IMR-90 (cell line): ENCODE measurements at regions not wholly inside any gene's neighbourhood (a gene's known extent, or its start where the extent isn't known, plus 50 kb on each side); places are given as distances from the start of the nearest gene placed in this dataset.

Experiments used
- ATAC-seq: fragments of 200-7000 bp; cut with Tn5 transposase; 2 replicates; pipeline ENCODE4 v1.9.1; 2020; ENCODE audit warnings: low read depth, mild to moderate bottlenecking, moderate library complexity
- BruUV-seq: library from RNA; stranded (reverse); fragments of 400-500 nt; replicated peaks from 2 replicates; lab custom pipeline; 2021; lab: Mats Ljungman, UMichigan
- CTCF ChIA-PET: fragments of 300-600 bp; formaldehyde crosslinking; extraction: SDS; loops from one replicate; lab custom pipeline; 2021; ENCODE audit warnings: antibody characterized with exemption; lab: Yijun Ruan, JAX
- POLR2A ChIA-PET: fragments of 300-600 bp; sonication (Branson Sonifier 250); formaldehyde crosslinking; loops from one replicate; lab custom pipeline; 2022; ENCODE audit warnings: antibody characterized with exemption; ENCODE audit not compliant: unreplicated experiment; lab: Charles Lee
- DNase-seq: peaks from one replicate; pipeline ENCODE4 v3.0.0; 2013
- H2AFZ ChIP-seq: replicated peaks from 2 replicates; pipeline ENCODE3; 2013; ENCODE audit warnings: low read length, mild to moderate bottlenecking; ENCODE audit not compliant: poor library complexity
- H2AK5ac ChIP-seq: 2 replicates; pipeline ENCODE4 v1.6.1; 2013; ENCODE audit warnings: low read depth, low read length, inconsistent platforms
- H2AK9ac ChIP-seq: replicated peaks from 2 replicates; pipeline ENCODE3; 2013; ENCODE audit warnings: mild to moderate bottlenecking, low read depth, low read length, moderate library complexity; ENCODE audit not compliant: poor library complexity
- H2BK120ac ChIP-seq: 2 replicates; pipeline ENCODE4 v1.6.1; 2013; ENCODE audit warnings: low read depth, low read length, inconsistent platforms
- H2BK15ac ChIP-seq: 3 replicates; pipeline ENCODE4 v1.6.1; 2013; ENCODE audit warnings: low read depth, low read length, inconsistent platforms
- H2BK20ac ChIP-seq: 2 replicates; pipeline ENCODE4 v1.6.1; 2013; ENCODE audit warnings: low read depth, mild to moderate bottlenecking, inconsistent platforms, low read length, moderate library complexity
- H2BK5ac ChIP-seq: 2 replicates; pipeline ENCODE4 v1.6.1; 2013; ENCODE audit warnings: mild to moderate bottlenecking, low read depth, low read length, inconsistent platforms; ENCODE audit not compliant: poor library complexity, severe bottlenecking
- H3K14ac ChIP-seq: replicated peaks from 2 replicates; pipeline ENCODE4 v1.6.1; 2013; ENCODE audit warnings: low read depth, low read length, inconsistent platforms
- H3K18ac ChIP-seq: 2 replicates; pipeline ENCODE4 v1.6.1; 2013; ENCODE audit warnings: low read depth, low read length, control low read depth
- H3K23ac ChIP-seq: 2 replicates; pipeline ENCODE4 v1.6.1; 2013; ENCODE audit warnings: low read depth, low read length, inconsistent platforms
- H3K27ac ChIP-seq: 2 replicates; pipeline ENCODE4 v1.5.1; 2013; ENCODE audit warnings: mild to moderate bottlenecking, control low read depth, low read length; ENCODE audit not compliant: insufficient read depth
- H3K27me3 ChIP-seq: 2 replicates; pipeline ENCODE4 v1.6.1; 2013; ENCODE audit warnings: low read length; ENCODE audit not compliant: control insufficient read depth, insufficient read depth
- H3K36me3 ChIP-seq: 2 replicates; pipeline ENCODE4 v1.6.1; 2013; ENCODE audit warnings: low read length, mixed read lengths; ENCODE audit not compliant: control insufficient read depth, insufficient read depth
- H3K4ac ChIP-seq: 2 replicates; pipeline ENCODE4 v1.6.1; 2013; ENCODE audit warnings: low read depth, low read length, inconsistent platforms
- H3K4me1 ChIP-seq: 2 replicates; pipeline ENCODE4 v1.6.1; 2013; ENCODE audit warnings: low read length, mixed read lengths; ENCODE audit not compliant: control insufficient read depth, insufficient read depth
- H3K4me2 ChIP-seq: 2 replicates; pipeline ENCODE4 v1.6.1; 2013; ENCODE audit warnings: low read depth, mild to moderate bottlenecking, control low read depth, low read length, moderate library complexity
- H3K4me3 ChIP-seq: 2 replicates; pipeline ENCODE4 v1.5.1; 2013; ENCODE audit warnings: low read depth, mild to moderate bottlenecking, control low read depth, low read length, moderate library complexity; ENCODE audit not compliant: insufficient read depth
- H3K56ac ChIP-seq: 2 replicates; pipeline ENCODE4 v1.6.1; 2013; ENCODE audit warnings: low read length, inconsistent platforms; ENCODE audit not compliant: insufficient read depth; ENCODE audit errors: extremely low read depth
- H3K79me1 ChIP-seq, 2 experiments: 2 replicates each; pipeline ENCODE4 v1.6.1; 2013; ENCODE audit warnings: low read length in 2 of 2, inconsistent platforms in 1 of 2, low read depth in 1 of 2
- H3K9ac ChIP-seq: 2 replicates; pipeline ENCODE4 v1.6.1; 2013; ENCODE audit warnings: low read depth, low read length, control low read depth
- H3K9me1 ChIP-seq: 2 replicates; pipeline ENCODE4 v1.6.1; 2013; ENCODE audit warnings: low read length, inconsistent platforms; ENCODE audit not compliant: insufficient read depth
- H3K9me3 ChIP-seq: 2 replicates; pipeline ENCODE4 v1.6.1; 2013; ENCODE audit warnings: low read length; ENCODE audit not compliant: control insufficient read depth, insufficient read depth
- H4K20me1 ChIP-seq: 2 replicates; pipeline ENCODE4 v1.6.1; 2013; ENCODE audit warnings: low read length, inconsistent platforms; ENCODE audit not compliant: insufficient read depth
- H4K5ac ChIP-seq: 2 replicates; pipeline ENCODE4 v1.6.1; 2013; ENCODE audit warnings: mild to moderate bottlenecking, low read depth, low read length, control low read depth
- H4K8ac ChIP-seq, 2 experiments: 2 replicates each; pipeline ENCODE4 v1.6.1; 2013; ENCODE audit warnings: low read depth in 2 of 2, low read length in 2 of 2, control low read depth in 1 of 2, inconsistent platforms in 1 of 2
- H4K91ac ChIP-seq: 2 replicates; pipeline ENCODE4 v1.6.1; 2013; ENCODE audit warnings: low read depth, low read length, inconsistent platforms; ENCODE audit not compliant: insufficient read depth
- BHLHE40 ChIP-seq: fragments of 150-350 bp; IDR thresholded peaks from 2 replicates; pipeline ENCODE4 v1.6.1; 2016; ENCODE audit warnings: mild to moderate bottlenecking, low read depth, low read length
- CEBPB ChIP-seq: IDR thresholded peaks from 2 replicates; pipeline ENCODE4 v1.6.1; 2012; ENCODE audit warnings: low read depth, low read length, improper control_type of control experiment
- CHD1 ChIP-seq: IDR thresholded peaks from 2 replicates; pipeline ENCODE4 v1.6.1; 2012; ENCODE audit warnings: low read depth, low read length, improper control_type of control experiment
- CTCF ChIP-seq: conservative IDR thresholded peaks from 2 replicates; pipeline ENCODE4 v1.5.1; 2012; ENCODE audit warnings: mild to moderate bottlenecking, low read depth, low read length, improper control_type of control experiment
- ELK1 ChIP-seq: fragments of 150-350 bp; IDR thresholded peaks from 2 replicates; pipeline ENCODE4 v1.6.1; 2016; ENCODE audit warnings: low read depth, mild to moderate bottlenecking, low read length, moderate library complexity, borderline replicate concordance
- FOS ChIP-seq: fragments of 150-350 bp; IDR thresholded peaks from 2 replicates; pipeline ENCODE4 v1.6.1; 2016; ENCODE audit warnings: low read depth, low read length
- MAFK ChIP-seq: IDR thresholded peaks from 2 replicates; pipeline ENCODE4 v1.6.1; 2012; ENCODE audit warnings: low read depth, low read length, improper control_type of control experiment
- MAZ ChIP-seq: IDR thresholded peaks from 2 replicates; pipeline ENCODE4 v1.6.1; 2012; ENCODE audit warnings: low read depth, mild to moderate bottlenecking, low read length, improper control_type of control experiment, moderate library complexity, borderline replicate concordance
- MXI1 ChIP-seq: IDR thresholded peaks from 2 replicates; pipeline ENCODE4 v1.6.1; 2012; ENCODE audit warnings: low read depth, mild to moderate bottlenecking, low read length, moderate library complexity, borderline replicate concordance
- NFE2L2 ChIP-seq: fragments of 150-350 bp; IDR thresholded peaks from 2 replicates; pipeline ENCODE4 v1.6.1; 2016; ENCODE audit warnings: low read depth, mild to moderate bottlenecking, low read length
- POLR2A ChIP-seq: IDR thresholded peaks from 2 replicates; pipeline ENCODE4 v1.6.1; 2012; ENCODE audit warnings: mild to moderate bottlenecking, low read depth, low read length
- RAD21 ChIP-seq: IDR thresholded peaks from 2 replicates; pipeline ENCODE4 v1.6.1; 2012; ENCODE audit warnings: low read length, improper control_type of control experiment
- RCOR1 ChIP-seq: IDR thresholded peaks from 2 replicates; pipeline ENCODE4 v1.6.1; 2012; ENCODE audit warnings: mild to moderate bottlenecking, low read length, improper control_type of control experiment; ENCODE audit not compliant: insufficient replicate concordance
- RFX5 ChIP-seq: IDR thresholded peaks from 2 replicates; pipeline ENCODE4 v1.8.0; 2012; ENCODE audit warnings: low read depth, mild to moderate bottlenecking, low read length, moderate library complexity
- SMC3 ChIP-seq: fragments of 150-350 bp; IDR thresholded peaks from 2 replicates; pipeline ENCODE4 v1.6.1; 2016; ENCODE audit warnings: low read depth, mild to moderate bottlenecking, antibody characterized with exemption, low read length, moderate library complexity
- USF2 ChIP-seq: fragments of 150-350 bp; IDR thresholded peaks from 2 replicates; pipeline ENCODE4 v1.6.1; 2017; ENCODE audit warnings: mild to moderate bottlenecking, antibody characterized with exemption, low read length, low read depth
- dilution Hi-C: fragments of 300-500 bp; cut with HindIII; formaldehyde crosslinking; loops from one replicate; pipeline ENCODE4 v1.14.3; 2018; ENCODE audit warnings: low sequenced_read_pairs; ENCODE audit not compliant: unreplicated experiment
- in situ Hi-C: fragments of 300-500 bp; cut with MboI; formaldehyde crosslinking; loops from 3 replicates; pipeline ENCODE4 v1.14.3; 2019; ENCODE audit warnings: low sequenced_read_pairs, inconsistent platforms, mixed read lengths
- intact Hi-C: fragments of 100-400 bp; cut with micrococcal nuclease; formaldehyde crosslinking; loops from 2 replicates; pipeline ENCODE4 v1.10.0; 2022

GRCh38 chr13:77476456-77476855 is 59.0 kb upstream of the SCEL start:
- Histone ChIP-seq H3K27me3 (peaks cover 2% of the 10 kb centered on the region; the same call in 1 of the 2 replicates), H3K18ac (no peak overlapping the region), H2AFZ (no peak overlapping the region), H3K23ac (no peak overlapping the region), H3K9me1 (no peaks in the 10 kb centered on the region), H3K4ac (no peak overlapping the region), H2BK120ac (no peak overlapping the region), H2AK5ac (no peak overlapping the region), H2BK15ac (no peak overlapping the region), H3K4me3 (no peak overlapping the region), H3K27ac (no peak overlapping the region), H3K4me2 (no peak overlapping the region), H3K14ac (no peak overlapping the region), H3K56ac (no peak overlapping the region), H4K20me1 (no peaks in the 10 kb centered on the region), H3K9ac (no peak overlapping the region), H4K5ac (no peak overlapping the region), H3K36me3 (no peaks in the 10 kb centered on the region), H2BK20ac (no peak overlapping the region), H4K91ac (no peak overlapping the region), H3K4me1 (no peaks in the 10 kb centered on the region), H4K8ac (no peak overlapping the region), H3K79me1 (no peaks in the 10 kb centered on the region), H2AK9ac (no peak overlapping the region), H2BK5ac (no peak overlapping the region), H3K9me3 (no peaks in the 10 kb centered on the region)
- DNase-seq, result no peak
- in situ Hi-C loops (no loop called here), dilution Hi-C loops (no loop called here), intact Hi-C loops (loop anchor here (5.0 kb wide), 1 partner anchor 204 kb away; no protein-coding TSS in a partner anchor)
- no TSS peak for BruUV-seq
- ATAC-seq, result no peak
- TF ChIP-seq RCOR1 (no peak), RFX5 (no peak), NFE2L2 (no peak), MAZ (no peak), CTCF (no peak), MAFK (no peak), ELK1 (no peak), USF2 (no peak), MXI1 (no peak), BHLHE40 (no peak), RAD21 (no peak), FOS (no peak), SMC3 (no peak), POLR2A (no peak), CEBPB (no peak), CHD1 (no peak)
- ChIA-PET CTCF (interaction anchor here (0.6 kb wide), 1 partner anchor 825 kb away, joined by 3 read pairs; no protein-coding TSS in a partner anchor), POLR2A (no interaction called here)
